ENCODE measurements at regions not wholly inside any gene's neighbourhood (a gene's known extent, or its start where the extent isn't known, plus 50 kb on each side); places are given as distances from the start of the nearest gene placed in this dataset.

- TF ChIP-seq SMC3 (IDR thresholded peaks at IDR 0.05; ENCODE audit: low read depth, low read length) (no peak), RXRA (IDR thresholded peaks at IDR 0.05; ENCODE audit: borderline replicate concordance, low read depth) (no peak), EZH2phosphoT487 (IDR thresholded peaks at IDR 0.05; ENCODE audit: borderline replicate concordance, low read depth) (no peak)
These were observed 173.0 kb upstream of the EMCN start (continued) for GRCh38 chr4:100690812-100691211.

GRCh38 chr4:100688368-100688767 lies 170.5 kb upstream of the EMCN start:
- DNase-seq = no peak
- Histone ChIP-seq H3K9ac (no peak overlapping the region), H3F3A (replicated peaks; ENCODE audit: insufficient read depth) (no peaks in the 10 kb centered on the region), H3K4me1 (ENCODE audit: control insufficient read depth in 1 of 2, insufficient read depth in 2 of 2, low read depth in 1 of 2, low read length in 1 of 2) (no peaks in the 10 kb centered on the region), H3K4me3 (ENCODE audit: low read depth in 2 of 2, low read length in 1 of 2) (no peak overlapping the region), H3K36me3 (replicated peaks in 1 of 2; ENCODE audit: control insufficient read depth in 1 of 2, insufficient read depth in 2 of 2, low read length in 1 of 2) (peaks cover 0 to 4% of the 10 kb centered on the region in 2 experiments), H2AFZ (ENCODE audit: low read depth) (no peak overlapping the region), H3K4me2 (no peak overlapping the region), H4K20me1 (ENCODE audit: insufficient read depth) (no peaks in the 10 kb centered on the region), H3K79me2 (ENCODE audit: insufficient read depth) (no peaks in the 10 kb centered on the region), H3K27ac (ENCODE audit: low read depth in 2 of 2, low read length in 1 of 2) (no peak overlapping the region), H3K27me3 (ENCODE audit: insufficient read depth) (no peaks in the 10 kb centered on the region), H3K9me2 (no peaks in the 10 kb centered on the region), H3K9me3 (no peaks in the 10 kb centered on the region)
- POLR2A ChIA-PET = no interaction called here
- TF ChIP-seq, protein P1, sequence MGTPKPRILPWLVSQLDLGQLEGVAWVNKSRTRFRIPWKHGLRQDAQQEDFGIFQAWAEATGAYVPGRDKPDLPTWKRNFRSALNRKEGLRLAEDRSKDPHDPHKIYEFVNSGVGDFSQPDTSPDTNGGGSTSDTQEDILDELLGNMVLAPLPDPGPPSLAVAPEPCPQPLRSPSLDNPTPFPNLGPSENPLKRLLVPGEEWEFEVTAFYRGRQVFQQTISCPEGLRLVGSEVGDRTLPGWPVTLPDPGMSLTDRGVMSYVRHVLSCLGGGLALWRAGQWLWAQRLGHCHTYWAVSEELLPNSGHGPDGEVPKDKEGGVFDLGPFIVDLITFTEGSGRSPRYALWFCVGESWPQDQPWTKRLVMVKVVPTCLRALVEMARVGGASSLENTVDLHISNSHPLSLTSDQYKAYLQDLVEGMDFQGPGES (IDR thresholded peaks at IDR 0.05; ENCODE audit: low read depth, low read length) = no peak
- TF ChIP-seq GABPA (IDR thresholded peaks at IDR 0.05; ENCODE audit: low read depth) = no peak
- no peak for TF ChIP-seq GATA2 (CRISPR knock-in tag; IDR thresholded peaks at IDR 0.05)
- TF ChIP-seq ELF1 (IDR thresholded peaks at IDR 0.05) = no peak
- no peak for TF ChIP-seq TEAD4 (IDR thresholded peaks at IDR 0.05; ENCODE audit: borderline replicate concordance, insufficient read depth)
- no peak for TF ChIP-seq FOXJ3 (CRISPR knock-in tag; IDR thresholded peaks at IDR 0.05)
- no peak for TF ChIP-seq SMC3 (IDR thresholded peaks at IDR 0.05; ENCODE audit: low read depth, low read length)
- TF ChIP-seq TCF12 (IDR thresholded peaks at IDR 0.05) = no peak
- no peak for TF ChIP-seq RXRA (IDR thresholded peaks at IDR 0.05; ENCODE audit: borderline replicate concordance, low read depth)
- no peak for TF ChIP-seq ZBTB33 (IDR thresholded peaks at IDR 0.05; ENCODE audit: borderline replicate concordance, low read depth)
- no peak for TF ChIP-seq MXI1 (IDR thresholded peaks at IDR 0.05; ENCODE audit: low read depth, low read length)
- no peak for TF ChIP-seq FOSL2 (IDR thresholded peaks at IDR 0.05; ENCODE audit: borderline replicate concordance, low read depth)
- 69% methylated on average over 2 of the region's 2 CpGs for WGBS (ENCODE audit: low lambda C conversion rate)
- CTCF ChIA-PET = no interaction called here

Data from SK-N-SH (cell line).